AG04449 (cell line): ENCODE measurements at regions not wholly inside any gene's neighbourhood (a gene's known extent, or its start where the extent isn't known, plus 50 kb on each side); places are given as distances from the start of the nearest gene placed in this dataset.
"Not testable (repeated sequence)": the region's sequence is repeated elsewhere in the genome, so short reads cannot be mapped to it uniquely, and the experiment has no call there.

Experiments
- CTCF ChIA-PET: fragments of 350-600 bp; formaldehyde crosslinking; extraction: SDS; loops from one replicate; lab custom pipeline; 2021; ENCODE audit warnings: antibody characterized with exemption; lab: Yijun Ruan, JAX
- POLR2A ChIA-PET: fragments of 400-600, 350-600 bp; formaldehyde crosslinking; extraction: SDS; loops from one replicate; lab custom pipeline; 2020; ENCODE audit warnings: antibody characterized with exemption, inconsistent platforms; lab: Yijun Ruan, JAX
- DNase-seq: peaks from one replicate; pipeline ENCODE4 v3.0.0-alpha.2; 2010; ENCODE audit warnings: low read depth, low spot score
- H3K4me3 ChIP-seq: 2 replicates; pipeline ENCODE4 v1.5.1; 2011; ENCODE audit warnings: low read depth, mild to moderate bottlenecking, control low read depth, low read length
- TF ChIP-seq, protein P1 (sequence below): IDR thresholded peaks from one replicate; pipeline ENCODE4 v1.5.1; 2011; ENCODE audit warnings: mild to moderate bottlenecking, moderate library complexity, low read length, control low read depth, inconsistent platforms; ENCODE audit not compliant: insufficient read depth; ENCODE audit errors: missing control alignments

DNA sequence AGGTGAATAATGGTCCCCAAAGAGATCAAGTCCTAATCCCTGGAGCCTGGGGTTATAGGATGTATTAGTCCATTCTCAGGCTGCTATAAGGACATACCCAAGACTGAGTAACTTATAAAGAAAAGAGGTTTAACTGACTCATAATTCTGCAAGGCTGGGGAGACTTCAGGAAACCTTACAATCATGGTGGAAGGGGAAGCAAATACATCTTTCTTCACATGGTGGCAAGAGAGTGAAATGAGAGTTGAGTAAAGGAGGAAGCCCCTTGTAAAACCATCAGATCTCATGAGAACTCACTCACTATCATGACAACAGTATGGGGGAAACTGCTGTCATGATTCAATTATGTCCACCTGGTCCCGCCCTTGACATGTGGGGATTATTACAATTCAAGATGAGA is 142.9 kb upstream of the ANKRD28 start:
- no peak for DNase-seq
- H3K4me3 ChIP-seq, result no peak overlapping the region
- POLR2A ChIA-PET, result no interaction called here
- CTCF ChIA-PET, result no interaction called here
- TF ChIP-seq, protein P1, sequence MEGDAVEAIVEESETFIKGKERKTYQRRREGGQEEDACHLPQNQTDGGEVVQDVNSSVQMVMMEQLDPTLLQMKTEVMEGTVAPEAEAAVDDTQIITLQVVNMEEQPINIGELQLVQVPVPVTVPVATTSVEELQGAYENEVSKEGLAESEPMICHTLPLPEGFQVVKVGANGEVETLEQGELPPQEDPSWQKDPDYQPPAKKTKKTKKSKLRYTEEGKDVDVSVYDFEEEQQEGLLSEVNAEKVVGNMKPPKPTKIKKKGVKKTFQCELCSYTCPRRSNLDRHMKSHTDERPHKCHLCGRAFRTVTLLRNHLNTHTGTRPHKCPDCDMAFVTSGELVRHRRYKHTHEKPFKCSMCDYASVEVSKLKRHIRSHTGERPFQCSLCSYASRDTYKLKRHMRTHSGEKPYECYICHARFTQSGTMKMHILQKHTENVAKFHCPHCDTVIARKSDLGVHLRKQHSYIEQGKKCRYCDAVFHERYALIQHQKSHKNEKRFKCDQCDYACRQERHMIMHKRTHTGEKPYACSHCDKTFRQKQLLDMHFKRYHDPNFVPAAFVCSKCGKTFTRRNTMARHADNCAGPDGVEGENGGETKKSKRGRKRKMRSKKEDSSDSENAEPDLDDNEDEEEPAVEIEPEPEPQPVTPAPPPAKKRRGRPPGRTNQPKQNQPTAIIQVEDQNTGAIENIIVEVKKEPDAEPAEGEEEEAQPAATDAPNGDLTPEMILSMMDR, result no peak

DNA sequence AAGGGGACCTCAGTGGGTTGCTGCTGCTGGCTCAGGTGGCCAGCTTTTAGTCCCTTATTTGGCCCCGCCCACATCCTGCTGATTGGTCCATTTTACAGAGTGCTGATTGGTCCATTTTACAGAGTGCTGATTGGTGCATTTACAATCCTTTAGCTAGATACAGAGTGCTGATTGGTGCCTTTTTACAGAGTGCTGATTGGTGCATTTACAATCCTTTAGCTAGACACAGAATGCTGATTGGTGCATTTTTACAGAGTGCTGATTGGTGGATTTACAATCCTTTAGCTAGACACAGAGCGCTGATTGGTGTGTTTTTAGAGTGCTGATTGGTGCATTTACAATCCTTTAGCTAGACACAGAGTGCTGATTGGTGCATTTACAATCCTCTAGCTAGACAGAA is 143.7 kb upstream of the ANKRD28 start:
- POLR2A ChIA-PET, H3K4me3 ChIP-seq, DNase-seq: not testable (repeated sequence)
- CTCF ChIA-PET, result interaction anchor here (0.8 to 1.3 kb wide), 3 partner anchors 10 to 128 kb away, joined by 3 to 4 read pairs (median 4); no protein-coding TSS in a partner anchor

DNA sequence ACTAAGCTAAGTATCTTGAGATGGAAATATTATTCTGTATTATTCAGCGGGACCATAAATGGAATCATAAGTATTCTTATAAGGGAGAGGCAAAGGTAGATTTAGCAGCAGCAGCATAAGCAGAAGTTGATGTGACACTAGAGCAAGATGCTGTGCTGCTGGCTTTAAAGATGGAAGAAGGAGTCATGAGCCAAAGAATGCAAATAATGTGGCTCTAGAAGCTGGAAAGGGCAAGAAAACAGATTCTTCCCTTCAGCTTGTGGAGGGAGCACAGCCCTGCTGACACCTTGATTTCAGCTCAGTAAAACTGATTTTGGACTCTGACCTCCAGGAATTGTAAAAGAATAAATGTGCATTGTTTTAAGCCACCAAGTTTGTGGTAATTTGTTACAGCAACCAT is 144.2 kb upstream of the ANKRD28 start:
- ChIA-PET POLR2A (no interaction called here), CTCF (interaction anchor here (1.0 to 1.3 kb wide), 2 partner anchors 10 to 128 kb away, joined by 4 read pairs; no protein-coding TSS in a partner anchor)
- TF ChIP-seq, protein P1, result no peak
- no peak overlapping the region for H3K4me3 ChIP-seq
- DNase-seq, result no peak

DNA sequence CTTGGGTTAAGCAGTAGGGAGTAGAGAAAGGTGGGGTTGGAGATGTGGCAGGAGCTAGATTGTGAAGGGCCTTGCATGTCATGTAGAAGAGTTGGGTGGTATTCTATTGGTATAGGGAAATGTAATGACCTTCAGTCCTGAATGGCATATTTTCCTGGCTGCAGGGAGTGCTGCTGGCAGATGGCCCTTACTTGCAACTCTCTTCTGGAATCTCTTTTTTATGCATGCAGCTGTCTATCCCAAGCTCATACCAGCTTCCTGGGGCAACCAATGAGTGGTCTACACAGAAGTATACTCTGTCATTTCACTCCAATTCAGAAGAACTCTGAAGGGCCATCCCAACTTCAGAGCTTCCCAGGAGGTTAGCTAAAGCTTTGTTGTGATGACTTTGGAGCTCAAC is 144.7 kb upstream of the ANKRD28 start:
- DNase-seq, result no peak
- ChIA-PET POLR2A (no interaction called here), CTCF (interaction anchor here (0.5 to 1.3 kb wide), 2 partner anchors 9 to 129 kb away, joined by 4 read pairs; no protein-coding TSS in a partner anchor)
- TF ChIP-seq, protein P1, result no peak
- no peak overlapping the region for H3K4me3 ChIP-seq

DNA sequence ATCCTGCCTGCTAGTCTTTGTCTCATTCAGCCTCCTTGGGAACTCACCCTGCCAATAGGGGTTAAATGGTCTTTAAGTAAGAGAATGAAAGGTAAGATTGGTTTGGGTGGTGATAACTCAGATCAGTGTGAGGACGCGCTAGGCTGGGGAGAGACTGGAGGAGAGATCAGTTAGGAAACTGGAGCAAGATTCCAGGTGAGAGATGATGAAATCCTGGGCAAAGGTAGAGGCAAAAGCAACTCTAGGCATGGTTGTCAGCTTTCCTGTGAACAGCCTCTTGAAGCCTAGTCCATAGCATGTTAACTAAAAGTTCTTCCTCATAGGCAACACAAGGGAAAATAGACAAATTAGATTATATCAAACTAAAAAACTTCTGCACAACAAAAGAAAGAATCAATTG is 145.2 kb upstream of the ANKRD28 start:
- DNase-seq, result no peak
- ChIA-PET CTCF (interaction anchor here (0.5 to 1.3 kb wide), 2 partner anchors 8 to 129 kb away, joined by 4 read pairs; no protein-coding TSS in a partner anchor), POLR2A (interaction anchor here (0.6 kb wide), 1 partner anchor 18 kb away, joined by 3 read pairs; no protein-coding TSS in a partner anchor)
- no peak overlapping the region for H3K4me3 ChIP-seq
- TF ChIP-seq, protein P1, result no peak

DNA sequence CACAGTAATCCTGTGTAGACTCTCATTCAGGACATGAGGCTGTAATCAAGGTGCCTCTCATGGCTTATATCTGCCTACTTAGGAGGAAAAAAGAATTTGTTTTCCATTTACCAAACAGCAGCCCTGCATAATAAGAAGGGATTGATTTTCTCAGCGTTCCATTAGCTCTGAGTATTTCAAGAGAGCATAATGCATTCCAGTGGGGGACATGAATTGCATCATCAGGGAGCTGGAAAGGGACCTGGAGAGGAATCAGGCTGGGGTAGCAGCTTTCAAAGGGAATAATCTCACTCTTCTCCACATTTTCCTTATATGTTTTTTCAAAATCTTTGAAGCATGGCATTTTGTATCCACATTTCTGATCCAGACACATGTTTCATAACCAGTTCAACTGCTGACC is 150.6 kb upstream of the ANKRD28 start:
- TF ChIP-seq, protein P1, result no peak
- CTCF ChIA-PET, result interaction anchor here (1.3 kb wide), 1 partner anchor 9 kb away, joined by 3 read pairs; no protein-coding TSS in a partner anchor
- H3K4me3 ChIP-seq, result no peak overlapping the region
- no peak for DNase-seq
- POLR2A ChIA-PET, result no interaction called here
